GM18868 (cell line): ENCODE measurements at regions not wholly inside any gene's neighbourhood (a gene's known extent, or its start where the extent isn't known, plus 50 kb on each side); places are given as distances from the start of the nearest gene placed in this dataset.

Source experiments
- ATAC-seq: cut with Tn5 transposase; IDR thresholded peaks from one replicate; pipeline ENCODE4 v1.9.1; 2021; ENCODE audit warnings: mild to moderate bottlenecking, moderate library complexity; ENCODE audit not compliant: unreplicated experiment

DNA sequence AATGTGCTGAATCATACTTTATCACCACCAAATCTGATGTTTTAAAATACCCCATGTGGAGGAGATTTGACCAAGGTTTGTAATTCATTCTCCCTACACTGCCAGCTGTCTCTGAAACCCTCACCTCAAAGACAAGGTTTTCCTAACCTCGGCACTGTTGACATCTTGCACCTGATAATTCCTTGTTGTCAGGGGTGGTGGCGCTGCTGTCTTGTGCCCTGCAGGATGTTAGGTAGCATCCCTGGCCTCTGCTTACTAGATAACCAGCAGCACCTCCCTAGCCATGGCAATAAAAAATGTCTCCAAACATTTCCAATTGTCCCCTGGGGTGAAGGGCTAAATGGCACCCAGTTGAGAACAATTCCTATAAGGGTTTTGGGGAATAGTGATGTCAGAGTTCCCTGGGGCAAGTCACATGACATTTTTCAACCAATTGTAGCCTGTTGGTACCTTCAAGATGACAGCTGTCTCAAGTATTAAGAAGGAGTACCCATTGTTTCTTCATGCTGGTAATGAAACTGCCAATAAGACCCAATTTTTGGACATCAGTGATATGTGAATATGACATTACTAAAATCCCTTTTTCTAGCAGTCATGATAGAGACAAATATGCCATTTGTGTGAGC is 160.6 kb upstream of the PLCXD3 start:
- no peak for ATAC-seq

- ATAC-seq: no peak
These were observed 159.8 kb upstream of the PLCXD3 start for GRCh38 chr5:41670216-41670615.

DNA sequence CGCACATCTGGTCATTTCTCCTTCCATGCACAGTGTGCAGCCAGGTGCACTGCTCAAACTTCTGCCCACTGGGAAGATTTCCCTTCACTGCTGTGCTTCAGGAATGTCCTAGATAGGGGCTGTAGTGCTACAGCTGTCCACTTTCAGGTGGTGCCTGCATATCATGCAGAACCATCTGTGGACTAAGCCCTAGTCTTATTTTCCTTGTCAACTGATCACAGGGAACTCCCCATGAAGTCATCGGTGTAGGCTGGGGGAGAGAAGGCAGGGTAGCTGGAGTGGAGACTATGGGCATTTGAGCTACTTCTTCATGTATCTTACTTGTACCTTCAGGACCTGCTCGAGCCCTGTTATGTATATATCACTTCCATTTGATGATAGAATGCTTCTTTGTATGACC is 150.9 kb upstream of the PLCXD3 start:
- ATAC-seq: no peak

- no peak for ATAC-seq
These were observed 146.2 kb upstream of the PLCXD3 start for GRCh38 chr5:41656597-41656996.

- ATAC-seq: no peak
These were observed 139.7 kb upstream of the PLCXD3 start for GRCh38 chr5:41650131-41650530.

DNA sequence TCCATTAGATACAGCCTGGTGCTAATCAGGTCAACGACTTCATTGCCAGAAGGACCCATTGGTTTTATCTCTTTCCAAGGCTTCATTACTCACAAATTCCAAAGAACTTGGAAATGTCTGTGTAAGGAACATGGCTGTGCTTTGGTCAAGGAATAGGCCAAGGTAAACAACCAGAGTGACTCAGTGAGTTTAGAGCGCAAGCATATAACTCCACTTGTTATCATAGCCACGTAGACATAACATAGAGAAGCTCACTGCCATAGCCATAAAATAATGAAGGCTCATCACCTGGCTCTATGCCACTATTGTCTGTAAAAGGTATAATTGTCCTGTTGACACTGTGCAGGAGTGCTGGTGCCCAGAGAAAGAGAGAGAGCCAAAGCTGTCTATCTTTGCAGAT is 139.3 kb upstream of the PLCXD3 start:
- no peak for ATAC-seq

GRCh38 chr5:41648996-41649395 is 138.6 kb upstream of the PLCXD3 start:
- ATAC-seq: no peak

- ATAC-seq: no peak
These were observed 131.2 kb upstream of the PLCXD3 start for GRCh38 chr5:41641621-41642020.

- no peak for ATAC-seq
These were observed 128.3 kb upstream of the PLCXD3 start for GRCh38 chr5:41638685-41639084.

- ATAC-seq: no peak
These were observed 127.5 kb upstream of the PLCXD3 start for GRCh38 chr5:41637869-41638268.

DNA sequence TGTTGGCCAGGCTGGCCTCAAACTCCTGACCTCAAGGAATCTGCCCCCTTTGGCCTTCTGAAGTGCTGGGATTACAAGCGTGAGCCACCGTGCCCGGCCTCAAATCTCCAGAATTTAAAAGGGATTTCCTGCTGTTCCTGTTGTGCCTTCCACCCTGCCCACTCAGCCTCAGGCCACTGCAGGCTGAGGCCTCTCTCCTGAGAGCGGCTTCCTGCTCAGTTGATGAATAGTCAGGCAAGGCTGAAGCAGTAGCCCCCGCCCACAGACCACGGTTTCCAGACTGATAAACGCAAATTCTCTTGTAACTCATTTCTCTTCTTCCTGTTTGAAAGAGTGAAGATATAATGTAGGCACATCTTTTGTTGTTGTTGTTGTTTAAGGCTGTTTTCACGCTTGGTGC is 127.0 kb upstream of the PLCXD3 start:
- no peak for ATAC-seq

GRCh38 chr5:41636605-41637004 is 126.2 kb upstream of the PLCXD3 start:
- peak; percentile 89 for ATAC-seq

DNA sequence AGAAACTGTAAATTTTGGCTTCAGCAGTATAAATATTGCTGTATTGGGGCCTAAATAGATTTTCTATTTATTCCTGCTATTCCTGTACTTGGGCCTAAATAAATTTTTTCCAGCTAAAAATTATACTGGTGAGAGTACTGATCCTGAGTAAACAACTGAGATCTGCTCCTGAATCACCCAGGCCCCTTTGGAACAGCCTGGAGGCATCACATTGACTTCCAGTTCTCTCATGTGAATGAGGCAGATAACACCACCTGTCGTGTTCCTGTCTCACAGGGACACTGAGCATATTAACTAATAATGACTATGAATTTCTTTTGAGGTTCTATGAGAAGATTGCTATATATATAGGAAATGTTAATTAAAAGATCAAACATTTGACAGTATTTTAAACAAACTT is 119.5 kb upstream of the PLCXD3 start:
- no peak for ATAC-seq

DNA sequence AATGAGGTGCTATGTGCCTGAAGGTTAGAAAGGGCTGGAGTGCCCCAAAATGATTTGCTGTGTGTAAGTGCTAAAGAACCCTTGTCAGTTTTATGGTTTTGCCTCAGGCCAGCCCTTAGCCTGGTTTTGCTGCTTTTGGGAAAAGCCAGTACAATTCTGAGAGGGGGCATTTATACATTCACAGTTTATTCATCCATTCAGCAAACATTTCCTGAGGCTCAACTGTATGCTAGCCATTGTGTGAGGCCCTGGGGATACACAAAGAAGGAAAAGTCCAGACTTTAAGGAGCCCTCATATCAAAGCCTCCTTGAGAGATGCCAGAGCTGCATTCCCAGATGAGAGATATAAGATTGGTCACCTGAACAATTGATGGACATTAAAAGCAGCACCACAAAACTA is 115.2 kb upstream of the PLCXD3 start:
- ATAC-seq: no peak

- ATAC-seq: no peak
These were observed 111.0 kb upstream of the PLCXD3 start for GRCh38 chr5:41621420-41621819.

- no peak for ATAC-seq
These were observed 107.6 kb upstream of the PLCXD3 start for GRCh38 chr5:41617843-41618515.

- no peak for ATAC-seq
These were observed 100.0 kb upstream of the PLCXD3 start for GRCh38 chr5:41610386-41610785.

GRCh38 chr5:41600731-41601130 is 90.3 kb upstream of the PLCXD3 start:
- ATAC-seq: no peak

GRCh38 chr5:41598011-41598410 is 87.6 kb upstream of the PLCXD3 start:
- no peak for ATAC-seq

GRCh38 chr5:41587668-41588067 is 77.3 kb upstream of the PLCXD3 start:
- ATAC-seq: no peak

GRCh38 chr5:41575110-41575779 is 64.8 kb upstream of the PLCXD3 start:
- no peak for ATAC-seq

DNA sequence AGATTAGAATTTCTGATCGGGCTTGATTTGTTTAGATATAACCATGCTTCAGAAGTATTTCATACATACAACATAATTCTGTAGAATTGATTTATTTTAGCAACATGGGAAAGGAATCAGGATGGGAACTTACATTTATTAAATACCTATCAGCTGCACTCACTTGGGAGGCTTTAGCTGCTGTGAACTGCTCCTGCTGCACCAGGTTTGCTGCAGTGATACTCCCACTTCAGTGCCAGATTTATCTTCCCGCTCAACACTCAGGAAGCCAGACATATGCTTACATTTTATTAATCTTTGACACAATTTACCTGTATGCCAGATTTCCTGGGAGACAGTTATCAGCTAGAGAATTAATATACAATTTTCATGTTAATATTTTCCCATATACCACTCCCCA is 64.0 kb upstream of the PLCXD3 start:
- ATAC-seq: no peak
